Neutrophil (primary cell): ENCODE measurements at regions not wholly inside any gene's neighbourhood (a gene's known extent, or its start where the extent isn't known, plus 50 kb on each side); places are given as distances from the start of the nearest gene placed in this dataset.

ENCODE experiments used
- H3K27ac ChIP-seq: fragments of 200-600 bp; sonication (generic); 2 replicates; pipeline ENCODE4 v1.5.1; 2016; ENCODE audit warnings: mild to moderate bottlenecking, moderate library complexity
- H3K27me3 ChIP-seq: fragments of 200-600 bp; sonication (generic); 2 replicates; pipeline ENCODE4 v1.6.0; 2016; ENCODE audit warnings: mild to moderate bottlenecking
- H3K36me3 ChIP-seq: fragments of 200-600 bp; sonication (generic); 2 replicates; pipeline ENCODE4 v1.5.1; 2017
- H3K4me1 ChIP-seq, 2 experiments: fragments of 200-600 bp in 1 of 2; sonication (generic) in 1 of 2; 1 replicate in 1 of 2; 2 replicates in 1 of 2; pipeline versions ENCODE4 v1.5.1 to v1.6.1; 2013 to 2016; ENCODE audit warnings: low read depth in 1 of 2, low read length in 1 of 2, mild to moderate bottlenecking in 1 of 2, moderate library complexity in 1 of 2; ENCODE audit not compliant: control insufficient read depth in 1 of 2, insufficient read depth in 1 of 2
- H3K4me3 ChIP-seq, 2 experiments: fragments of 200-600 bp in 1 of 2; sonication (generic) in 1 of 2; 1 replicate in 1 of 2; 2 replicates in 1 of 2; pipeline ENCODE4 v1.5.1; 2013 to 2016; ENCODE audit warnings: low read depth in 1 of 2, low read length in 1 of 2, mild to moderate bottlenecking in 1 of 2, moderate library complexity in 1 of 2
- H3K9me3 ChIP-seq: fragments of 200-600 bp; sonication (generic); 2 replicates; pipeline ENCODE4 v1.5.1; 2016
- CTCF ChIP-seq: fragments of 200-600 bp; sonication (generic); IDR thresholded peaks from 2 replicates; pipeline ENCODE4 v1.5.1; 2016; ENCODE audit warnings: antibody characterized with exemption

DNA sequence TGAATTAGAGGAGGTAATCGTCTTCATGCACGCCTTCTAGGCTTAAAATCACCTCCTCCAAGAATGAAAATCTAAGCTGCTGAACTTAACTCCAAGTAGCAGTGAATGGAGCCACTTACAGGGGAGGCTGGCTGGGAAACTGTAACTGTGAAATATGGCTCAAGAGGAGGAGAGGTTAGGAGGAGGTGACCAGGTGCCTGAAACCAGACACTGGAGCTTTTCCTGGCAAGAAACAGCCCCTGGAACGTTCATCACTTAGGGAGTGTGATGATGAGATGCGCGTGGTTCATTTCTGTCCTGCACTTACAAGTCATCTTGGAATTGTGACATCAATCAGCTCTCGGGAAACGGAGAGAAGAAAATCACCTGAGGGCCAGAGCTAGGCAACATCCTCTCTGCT, 62.3 kb upstream of the TMEM132C start:
- no peaks in the 10 kb centered on the region for H3K4me1 ChIP-seq
- H3K36me3 ChIP-seq, result no peaks in the 10 kb centered on the region
- H3K9me3 ChIP-seq, result no peaks in the 10 kb centered on the region
- H3K4me3 ChIP-seq, result no peak overlapping the region
- no peak for TF ChIP-seq CTCF
- H3K27me3 ChIP-seq, result no peaks in the 10 kb centered on the region
- H3K27ac ChIP-seq, result no peak overlapping the region

DNA sequence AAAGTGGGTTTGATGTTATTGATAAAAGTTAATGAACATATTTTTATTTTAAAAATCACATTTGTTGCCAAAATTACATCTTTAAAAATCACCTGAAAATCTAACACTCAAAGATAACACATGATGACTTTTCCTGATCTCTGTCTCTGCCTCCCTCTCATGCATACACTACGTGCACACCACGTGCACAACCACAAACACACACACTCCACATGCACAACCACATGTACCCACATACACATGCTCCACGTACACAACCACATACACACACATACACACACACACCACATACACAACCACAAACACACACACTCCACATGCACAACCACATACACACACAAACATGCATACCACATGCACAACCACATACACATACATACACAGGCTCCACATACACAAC, 61.8 kb upstream of the TMEM132C start:
- no peaks in the 10 kb centered on the region for H3K36me3 ChIP-seq
- no peaks in the 10 kb centered on the region for H3K9me3 ChIP-seq
- no peak overlapping the region for H3K4me3 ChIP-seq
- TF ChIP-seq CTCF, result no peak
- no peak overlapping the region for H3K27ac ChIP-seq
- no peaks in the 10 kb centered on the region for H3K27me3 ChIP-seq
- H3K4me1 ChIP-seq, result no peaks in the 10 kb centered on the region

DNA sequence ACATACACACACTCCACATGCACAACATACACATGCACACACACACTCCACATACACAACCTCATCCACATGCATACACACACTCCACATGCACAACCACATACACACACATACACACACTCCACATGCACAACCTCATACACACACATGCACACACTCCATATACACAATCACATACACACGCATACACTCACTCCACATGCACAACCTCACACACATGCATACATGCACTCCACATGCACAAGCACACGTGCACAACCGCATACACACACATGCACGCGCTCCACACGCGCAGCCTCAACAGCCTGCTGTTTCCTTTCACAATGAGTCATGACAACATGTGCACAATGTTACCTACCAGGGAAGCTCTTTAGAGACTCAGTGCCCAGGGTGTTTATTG, 61.2 kb upstream of the TMEM132C start:
- Histone ChIP-seq H3K4me1 (no peaks in the 10 kb centered on the region), H3K27me3 (no peaks in the 10 kb centered on the region), H3K4me3 (no peak overlapping the region), H3K36me3 (no peaks in the 10 kb centered on the region), H3K27ac (no peak overlapping the region), H3K9me3 (no peaks in the 10 kb centered on the region)
- no peak for TF ChIP-seq CTCF
